Mucosa of gallbladder (tissue), 1 donor: ENCODE measurements at regions not wholly inside any gene's neighbourhood (a gene's known extent, or its start where the extent isn't known, plus 50 kb on each side); places are given as distances from the start of the nearest gene placed in this dataset.

Source experiments
- DNase-seq: peaks from one replicate; pipeline ENCODE4 v3.0.0-alpha.2; 2020; ENCODE audit warnings: low spot score
- donor health status: DM: no; HTN: no; CAD: no.

DNA sequence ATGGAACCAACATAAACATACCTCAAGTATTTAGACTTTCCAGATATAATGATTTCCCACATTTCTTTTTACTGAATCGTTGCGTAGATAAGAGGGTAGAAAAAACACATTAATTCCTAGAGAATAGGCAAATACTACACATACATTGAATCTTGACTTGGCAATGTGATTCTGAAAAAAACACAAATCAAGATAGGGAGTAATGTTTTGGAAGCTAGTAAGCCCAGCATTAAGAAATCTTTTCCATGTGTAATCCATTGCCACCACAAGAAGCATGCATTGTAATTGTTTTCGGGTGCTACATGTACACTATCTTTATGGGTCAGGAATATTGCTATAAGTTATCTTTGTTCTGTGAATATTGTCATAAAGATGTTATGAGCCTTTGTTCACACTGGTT lies 269.8 kb upstream of the PDGFD start:
- no peak for DNase-seq

DNA sequence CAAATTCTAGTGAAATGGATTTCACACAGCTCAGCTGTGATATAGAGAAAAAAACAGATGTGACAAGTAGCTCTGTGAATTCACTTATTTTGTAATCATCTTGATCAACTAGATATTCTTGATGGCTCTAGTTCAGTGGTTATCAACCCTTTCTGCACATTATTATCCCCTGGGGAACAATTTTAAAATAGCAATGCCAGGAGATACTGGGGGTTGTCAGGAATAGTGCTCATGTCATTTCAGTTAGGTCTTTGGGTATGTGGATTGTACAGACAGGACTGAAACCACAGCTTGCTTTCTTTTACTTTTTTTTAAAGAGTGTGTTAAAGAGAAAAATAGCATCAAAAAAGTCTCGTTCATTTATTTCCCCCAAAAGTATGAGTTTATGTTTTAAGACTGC lies 269.0 kb upstream of the PDGFD start:
- DNase-seq = no peak

DNA sequence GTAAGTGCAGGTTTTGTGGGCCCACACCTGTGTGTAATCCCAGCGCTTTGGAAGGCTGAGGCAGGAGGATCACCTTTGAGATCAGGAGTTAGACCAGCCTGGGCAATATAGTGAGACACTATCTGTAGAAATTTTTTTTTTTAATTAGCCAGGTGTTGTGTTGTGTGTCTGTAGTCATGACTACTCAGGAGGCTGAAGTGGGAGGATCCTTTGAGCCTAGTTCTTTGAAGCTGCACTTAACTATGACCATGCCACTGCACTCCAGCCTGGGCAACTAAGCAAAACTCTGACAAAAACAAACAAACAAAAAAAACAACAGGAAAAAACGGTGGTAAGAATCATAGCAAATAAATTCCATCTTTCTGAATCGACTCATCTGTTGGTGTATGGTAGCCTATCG lies 268.6 kb upstream of the PDGFD start:
- no peak for DNase-seq

DNA sequence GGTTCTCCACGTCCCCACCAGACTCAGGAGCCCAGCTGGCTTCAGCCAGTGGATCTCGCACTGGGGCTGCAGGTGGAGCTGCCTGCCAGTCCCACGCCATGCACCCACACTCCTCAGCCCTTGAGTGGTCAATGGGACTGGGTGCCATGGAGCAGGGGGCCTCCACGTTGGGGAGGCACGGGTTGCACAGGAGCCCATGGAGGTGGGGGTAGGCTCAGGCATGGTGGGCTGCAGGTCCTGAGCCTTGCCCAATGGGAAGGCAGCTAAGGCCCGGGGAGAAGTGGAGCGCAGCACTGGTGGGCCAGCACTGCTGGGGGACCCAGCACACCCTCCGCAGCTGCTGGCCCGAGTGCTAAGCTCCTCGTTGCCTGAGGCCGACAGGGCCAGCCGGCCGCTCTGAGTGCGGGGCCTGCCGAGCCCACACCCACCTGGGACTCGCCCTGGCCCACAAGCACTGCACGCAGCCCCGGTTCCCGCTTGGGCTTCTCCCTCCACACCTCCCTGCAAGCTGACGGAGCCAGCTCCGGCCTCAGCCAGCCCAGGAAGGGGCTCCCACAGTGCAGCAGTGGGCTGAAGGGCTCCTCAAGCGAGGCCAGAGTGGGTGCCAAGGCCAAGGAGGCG lies 258.5 kb upstream of the PDGFD start:
- no peak for DNase-seq

DNA sequence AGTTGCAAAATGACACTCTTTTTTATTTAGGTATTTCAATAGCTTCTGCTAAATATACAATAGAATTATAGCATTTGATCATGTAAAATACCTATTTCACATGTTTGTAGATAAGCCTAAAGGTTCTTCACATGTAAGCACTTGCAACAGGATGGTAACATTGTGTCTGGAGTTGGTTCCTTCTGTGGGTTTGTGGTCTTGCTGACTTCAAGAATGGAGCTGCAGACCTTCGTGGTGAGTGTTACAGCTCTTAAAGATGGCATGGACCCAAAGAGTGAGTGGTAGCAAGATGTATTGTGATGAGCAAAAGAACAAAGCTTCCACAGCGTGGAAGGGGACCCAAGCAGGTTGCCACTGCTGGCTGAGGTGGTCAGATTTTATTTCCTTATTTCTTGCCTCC lies 246.4 kb upstream of the PDGFD start:
- DNase-seq = no peak

DNA sequence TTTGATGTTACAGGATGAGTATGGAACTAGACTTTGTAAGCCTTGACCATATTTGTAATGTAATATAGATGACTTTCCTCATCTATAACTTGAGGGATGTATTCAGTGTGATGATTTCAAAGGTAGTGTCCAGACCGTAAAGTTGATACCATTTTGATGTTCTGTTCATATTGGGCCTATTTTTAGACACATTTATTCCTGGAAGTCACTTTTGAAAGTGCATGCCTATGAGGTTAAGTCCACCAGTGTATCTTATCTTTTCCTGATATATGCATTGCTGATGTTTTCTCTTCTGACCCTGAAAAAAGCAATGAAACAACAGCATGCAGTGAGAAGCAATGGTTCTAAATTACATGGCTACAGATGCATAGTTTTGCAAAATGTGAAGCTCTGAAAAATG lies 244.7 kb upstream of the PDGFD start:
- no peak for DNase-seq

DNA sequence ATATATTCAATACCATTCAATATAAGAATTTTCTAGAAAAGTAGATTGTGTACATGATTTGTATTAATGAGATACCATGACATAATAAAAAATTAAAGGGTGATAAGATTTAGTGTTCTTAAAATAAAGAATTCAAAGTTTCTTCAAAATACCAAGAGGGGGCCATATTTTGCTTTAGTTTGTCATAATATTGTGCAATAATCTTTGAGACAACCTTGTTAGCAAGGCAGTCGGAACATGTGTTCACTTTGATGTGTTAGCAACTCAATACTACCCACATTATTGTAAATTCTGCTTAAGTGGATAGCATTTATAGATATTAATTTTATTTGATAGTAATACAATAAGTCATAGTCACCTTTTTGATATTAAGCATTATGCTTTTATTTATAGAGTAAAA lies 241.3 kb upstream of the PDGFD start:
- DNase-seq = no peak

DNA sequence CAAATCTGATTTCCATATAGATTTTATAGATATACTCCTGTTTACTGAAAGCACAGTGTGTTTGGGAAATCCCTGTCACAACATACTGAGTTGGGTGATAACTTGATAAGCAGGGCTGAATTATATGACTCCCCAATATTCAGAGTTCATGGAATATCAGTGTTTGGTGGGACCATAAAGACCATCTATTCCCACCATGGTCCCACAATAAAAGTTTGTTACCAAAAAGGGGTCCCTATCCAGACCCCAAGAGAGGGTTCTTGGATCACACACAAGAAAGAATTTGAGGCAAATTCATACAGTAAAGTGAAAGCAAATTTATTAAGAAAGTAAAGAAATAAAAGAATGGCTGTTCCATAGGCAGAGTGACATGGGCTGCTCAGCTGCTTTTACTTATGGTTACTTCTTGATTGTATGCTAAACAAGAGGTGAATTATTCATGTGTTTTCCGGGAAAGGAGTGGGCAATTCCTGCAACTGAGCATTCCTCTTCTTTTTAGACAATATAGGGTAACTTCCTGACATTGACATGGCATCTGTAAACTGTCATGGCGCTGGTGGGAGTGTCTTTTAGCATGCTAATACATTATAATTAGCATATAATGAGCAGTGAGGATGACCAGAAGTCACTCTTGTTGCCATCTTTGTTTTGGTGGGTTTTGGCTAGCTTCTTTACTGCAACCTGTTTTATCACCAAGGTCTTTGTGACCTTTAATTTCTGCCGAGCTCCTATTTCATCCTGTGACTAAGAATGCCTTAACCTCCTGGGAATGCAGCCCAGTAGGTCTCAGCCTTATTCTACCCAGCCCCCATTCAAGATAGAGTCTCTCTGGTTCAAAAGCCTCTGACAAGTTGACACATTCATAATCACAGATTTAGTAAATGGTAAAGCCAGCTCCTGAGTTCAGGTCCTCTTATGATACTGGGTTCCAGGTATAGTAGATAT lies 240.6 kb upstream of the PDGFD start:
- no peak for DNase-seq

DNA sequence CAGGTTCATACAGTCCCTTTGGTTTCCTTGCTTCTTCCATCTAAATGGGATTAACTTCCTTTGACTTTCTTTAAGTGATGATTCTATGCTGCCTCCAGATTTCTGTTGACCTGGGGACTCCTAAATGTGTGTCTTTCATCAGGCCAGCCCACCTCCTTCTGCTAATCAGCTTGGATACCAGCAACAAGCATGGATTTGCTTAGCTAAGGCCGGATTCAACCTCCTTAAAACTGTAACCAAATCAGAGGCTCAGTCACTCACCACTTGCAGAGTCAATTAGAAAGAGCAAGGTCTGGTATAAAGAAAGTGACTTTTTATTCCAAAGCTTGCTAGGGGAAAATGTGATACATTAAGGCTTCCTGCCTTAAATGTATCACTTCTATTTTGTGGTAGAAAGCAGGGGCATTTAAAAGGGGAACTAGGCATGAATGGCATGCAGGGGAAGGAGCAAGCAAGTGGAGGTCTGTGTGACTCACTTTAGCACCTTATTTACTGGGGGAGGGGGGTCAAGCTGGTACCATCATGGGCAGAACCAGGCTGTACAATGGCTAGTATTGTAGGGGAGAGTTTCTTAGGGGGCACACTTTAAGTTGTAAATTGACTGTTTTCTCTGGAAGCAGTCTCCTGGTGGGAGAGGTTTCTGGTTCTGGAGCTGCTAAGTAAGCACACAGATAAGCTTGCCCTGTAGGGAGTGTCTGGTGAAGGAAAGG lies 239.0 kb upstream of the PDGFD start:
- no peak for DNase-seq

DNA sequence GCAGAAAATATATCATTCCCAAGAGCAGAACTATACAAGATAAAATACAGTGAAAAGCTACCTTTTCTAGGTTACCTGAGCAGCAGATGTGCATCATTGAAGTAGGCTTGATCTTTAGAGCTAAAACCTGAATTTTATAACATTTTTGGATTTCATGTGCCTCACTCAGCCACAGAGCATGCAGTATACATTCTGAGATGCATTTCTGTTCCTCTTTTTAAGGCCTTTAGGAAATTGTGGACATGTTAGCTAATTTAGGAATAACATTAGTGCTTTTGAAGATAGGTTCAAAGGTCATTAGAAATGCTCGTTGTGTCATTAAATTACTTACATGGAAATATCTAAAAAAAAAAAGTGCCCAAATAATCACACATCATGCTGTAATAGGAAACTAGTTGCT lies 230.6 kb upstream of the PDGFD start:
- no peak for DNase-seq

DNA sequence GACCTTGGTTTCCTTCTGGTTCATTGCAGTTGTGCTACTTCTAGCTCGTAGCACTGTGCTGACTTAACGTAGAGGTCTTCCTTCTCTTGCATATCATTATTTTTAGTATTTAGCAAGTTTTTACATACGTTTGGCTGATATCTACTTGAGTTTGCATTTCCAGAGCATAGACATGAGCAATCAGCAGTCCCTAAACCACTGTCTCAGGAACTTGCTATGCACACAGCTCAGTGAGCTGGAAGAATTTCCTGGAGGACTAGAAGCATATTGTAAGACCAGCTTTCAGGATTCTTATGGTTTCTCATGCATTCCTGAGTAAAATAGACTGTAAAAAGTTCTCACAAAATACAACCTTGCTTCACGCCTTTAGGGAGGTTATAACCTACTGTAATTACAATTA lies 226.7 kb upstream of the PDGFD start:
- DNase-seq = no peak

DNA sequence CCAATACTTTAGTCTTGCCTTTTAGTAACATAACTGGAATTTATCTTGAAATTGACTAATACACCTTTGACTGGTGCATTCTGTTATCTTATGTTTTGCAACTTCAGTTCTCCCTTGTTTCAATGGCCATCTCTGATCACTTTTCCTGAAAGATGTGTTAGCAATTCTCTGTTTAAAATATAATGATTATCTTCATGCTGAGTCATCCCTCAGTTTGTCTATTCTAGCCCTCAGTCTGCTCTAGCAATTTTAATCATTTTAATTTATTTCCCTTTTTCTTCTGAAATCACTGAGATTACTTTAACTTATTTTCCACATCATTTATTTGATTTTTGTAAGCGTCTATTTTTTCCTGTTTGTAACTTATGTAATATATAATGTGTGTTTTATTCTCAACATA lies 221.9 kb upstream of the PDGFD start:
- no peak for DNase-seq

DNA sequence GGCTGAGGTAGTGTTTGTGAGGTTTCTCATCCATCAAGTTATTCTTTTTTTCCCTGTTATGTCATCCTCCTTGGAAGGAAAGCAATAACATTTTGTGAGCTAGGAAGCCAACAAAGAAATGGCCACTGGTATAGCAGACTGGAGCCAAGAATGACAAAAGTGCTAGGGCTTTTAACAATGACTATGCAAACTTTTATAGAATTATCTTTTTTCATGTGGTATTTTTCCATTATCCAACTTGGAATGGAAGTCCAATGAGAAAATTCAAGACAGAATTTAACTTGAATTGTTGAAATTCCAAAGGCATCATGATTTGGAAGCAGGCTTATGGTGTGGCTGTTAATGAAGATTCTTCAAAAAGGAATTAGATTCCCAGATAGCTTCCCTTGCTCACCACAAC lies 216.4 kb upstream of the PDGFD start:
- no peak for DNase-seq

DNA sequence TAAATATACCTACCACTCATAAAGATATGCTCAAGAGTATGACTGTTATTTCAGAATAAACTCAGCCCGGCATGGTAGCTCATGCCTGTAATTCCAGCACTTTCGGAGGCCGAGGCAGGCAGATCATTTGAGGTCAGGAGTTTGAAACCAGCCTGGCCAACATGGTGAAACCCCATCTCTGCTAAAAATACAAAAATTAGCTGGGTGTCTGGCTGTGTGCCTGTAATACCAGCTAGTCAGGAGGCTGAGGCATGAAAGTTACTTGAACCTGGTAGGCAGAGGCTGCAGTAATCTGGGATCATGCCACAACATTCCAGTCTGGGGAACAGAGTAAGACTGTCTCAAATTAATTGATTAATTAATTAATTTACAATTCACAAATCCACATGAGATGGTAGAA lies 208.2 kb upstream of the PDGFD start:
- no peak for DNase-seq

DNA sequence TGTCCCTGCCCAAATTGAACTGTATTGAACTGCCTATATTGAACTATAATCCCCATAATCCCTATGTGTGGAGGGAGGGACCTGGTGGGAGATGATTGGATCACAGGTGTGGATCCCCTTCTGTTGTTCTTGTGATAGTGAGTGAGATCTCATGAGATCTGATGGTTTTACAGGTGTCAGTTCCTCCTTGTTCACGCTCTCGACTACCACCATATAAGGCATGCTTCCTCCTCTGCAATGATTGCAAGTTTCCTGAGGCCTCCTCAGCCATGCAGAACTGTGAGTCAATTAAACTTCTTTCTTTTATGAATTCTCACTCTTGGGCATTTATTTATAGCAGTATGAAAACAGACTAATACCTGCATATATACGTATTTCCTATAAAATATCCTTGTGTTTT lies 206.5 kb upstream of the PDGFD start:
- DNase-seq = no peak

DNA sequence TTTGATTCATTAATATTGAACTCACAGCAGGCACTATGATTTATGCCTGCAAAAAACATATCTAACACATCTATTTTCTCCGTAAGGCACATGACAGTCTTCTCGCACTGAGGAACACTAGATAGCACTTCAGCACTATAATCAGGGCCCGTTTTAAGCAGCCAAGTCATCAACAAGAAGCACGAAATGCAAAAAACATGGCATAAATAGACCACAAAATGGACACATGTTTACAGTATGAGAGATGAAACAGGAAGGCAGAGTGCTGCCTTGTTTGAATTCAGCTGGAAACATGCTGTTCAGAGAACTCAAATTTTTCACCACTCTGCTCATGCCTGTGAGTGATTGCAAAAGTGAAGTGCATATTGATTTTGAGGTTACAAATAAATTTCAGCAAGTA lies 205.8 kb upstream of the PDGFD start:
- DNase-seq = no peak

DNA sequence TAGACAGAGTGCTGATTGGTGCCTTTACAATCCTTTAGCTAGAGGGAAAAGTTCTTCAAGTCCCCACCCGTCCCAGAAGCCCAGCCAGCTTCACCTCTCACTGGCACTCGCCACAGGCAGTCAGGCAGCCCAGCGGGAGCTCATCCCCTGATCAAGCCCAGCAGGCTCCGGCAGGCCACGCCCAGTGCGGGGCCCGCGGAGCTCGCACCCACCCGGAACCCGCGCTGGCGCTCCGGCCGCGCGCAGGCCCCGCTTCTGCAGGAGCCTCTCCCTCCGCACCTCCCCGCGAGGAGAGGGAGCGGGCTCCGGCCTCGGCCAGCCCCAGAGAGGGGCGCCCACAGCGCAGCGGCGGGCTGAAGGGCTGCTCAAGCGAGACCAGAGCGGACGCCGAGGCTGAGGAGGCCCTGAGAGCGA lies 202.4 kb upstream of the PDGFD start:
- DNase-seq = no peak

DNA sequence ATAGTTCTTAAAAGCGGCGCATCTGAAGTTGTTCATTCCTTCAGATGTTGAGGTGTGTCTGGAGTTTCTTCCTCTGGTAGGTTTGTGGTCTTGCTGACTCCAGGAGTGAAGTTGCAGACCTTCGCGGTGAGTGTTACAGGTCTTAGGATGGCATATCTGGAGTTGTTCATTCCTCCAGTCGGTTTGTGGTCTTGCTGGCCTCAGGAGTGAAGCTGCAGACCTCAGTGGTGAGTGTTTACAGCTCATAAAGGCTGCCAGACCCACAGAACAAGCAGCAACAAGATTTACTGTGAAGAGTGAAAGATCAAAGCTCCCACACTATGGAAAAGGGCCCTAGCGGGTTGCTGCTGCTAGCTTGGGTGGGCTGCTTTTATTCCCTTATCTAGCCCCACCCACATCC lies 201.7 kb upstream of the PDGFD start:
- DNase-seq = no peak

DNA sequence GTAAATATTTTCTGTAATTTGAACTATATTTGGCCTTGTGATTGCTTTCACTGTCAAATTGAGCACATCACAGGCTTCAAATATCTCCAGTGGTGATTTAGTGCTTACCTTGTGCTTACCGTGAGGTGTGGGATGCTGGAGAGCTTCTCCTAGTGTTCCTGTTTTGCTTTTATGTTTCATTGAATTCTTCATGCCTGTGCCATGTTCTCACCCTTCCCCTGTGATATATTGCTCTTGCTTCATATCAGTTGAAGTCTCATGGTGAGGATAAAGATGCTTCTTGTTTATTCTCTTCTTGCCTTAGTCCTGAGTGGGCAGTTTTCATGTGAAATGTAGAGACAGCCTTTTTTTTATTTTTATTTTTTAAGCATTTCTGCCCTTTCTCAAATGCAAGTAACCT lies 198.0 kb upstream of the PDGFD start:
- DNase-seq = no peak

DNA sequence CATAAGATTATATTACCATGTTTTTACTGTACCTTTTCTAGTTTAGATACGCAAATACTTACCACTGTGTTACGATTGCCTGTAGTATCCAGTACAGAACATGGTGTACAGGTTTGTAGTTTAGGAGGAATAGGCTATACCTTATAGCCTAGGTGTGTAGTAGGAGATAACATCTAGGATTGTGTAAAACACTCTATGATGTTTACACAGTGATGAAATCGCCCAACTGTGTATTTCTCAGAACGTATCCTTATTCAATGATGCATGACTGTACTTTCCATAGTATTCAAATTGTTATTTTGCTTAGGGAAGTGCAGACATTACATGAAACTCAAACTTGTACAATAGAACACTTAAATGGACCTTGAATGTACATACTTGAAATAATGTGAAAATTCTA lies 188.1 kb upstream of the PDGFD start:
- DNase-seq = no peak

DNA sequence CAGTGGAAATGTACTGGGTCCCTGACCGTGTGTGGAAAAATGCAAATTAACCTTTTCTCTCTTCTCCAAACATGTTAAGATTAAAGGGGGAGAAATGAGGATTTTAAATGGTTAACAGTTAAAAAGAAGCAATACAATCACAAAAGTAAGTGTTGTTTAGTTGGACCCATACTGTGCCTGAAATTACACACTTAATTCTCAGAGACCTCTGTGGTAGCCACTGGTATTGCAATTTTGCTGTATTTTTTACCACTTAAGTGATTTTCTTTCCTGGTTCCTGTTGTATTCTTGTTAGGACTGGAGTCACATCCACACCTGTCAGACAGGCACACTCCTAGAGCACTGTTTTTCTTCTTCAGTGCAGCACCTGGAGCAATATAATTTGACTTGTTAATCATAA lies 179.6 kb upstream of the PDGFD start:
- DNase-seq = no peak

DNA sequence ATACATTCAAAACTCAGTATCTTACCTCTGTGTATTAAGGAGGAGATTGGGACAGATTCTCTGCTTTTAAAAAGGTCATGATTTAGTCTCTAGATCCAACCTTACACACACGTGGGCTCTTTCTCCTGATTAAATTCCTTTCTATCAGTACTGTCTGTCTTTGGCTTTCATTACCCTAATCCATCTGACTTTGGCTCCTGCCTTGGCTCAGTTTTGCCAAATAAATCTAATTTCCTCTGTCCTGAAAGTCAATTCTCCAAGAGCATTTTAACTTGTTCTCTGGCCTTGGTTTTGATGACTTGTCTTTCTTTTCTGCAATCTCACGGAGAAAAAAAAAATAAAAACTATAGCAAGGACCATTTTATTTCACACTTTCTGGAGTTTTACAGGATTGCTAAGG lies 176.6 kb upstream of the PDGFD start:
- no peak for DNase-seq

DNA sequence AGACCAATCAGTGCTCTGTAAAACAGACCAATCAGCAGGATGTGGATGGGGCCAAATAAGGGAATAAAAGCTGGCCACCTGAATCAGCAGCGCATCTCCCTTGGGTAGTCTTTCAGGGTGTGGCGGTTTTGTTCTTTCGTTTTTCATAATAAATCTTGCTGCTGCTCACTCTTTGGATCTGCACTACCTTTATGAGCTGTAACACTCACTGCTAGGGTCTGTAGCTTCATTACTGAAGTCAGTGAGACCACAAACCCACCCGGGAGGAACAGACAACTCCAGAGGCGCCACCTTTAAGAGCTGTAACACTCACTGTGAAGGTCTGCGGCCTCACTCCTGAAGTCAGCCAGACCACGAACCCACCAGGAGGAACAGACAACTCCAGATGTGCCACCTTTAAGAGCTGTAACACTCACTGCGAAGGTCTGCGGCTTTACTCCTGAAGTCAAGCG lies 175.5 kb upstream of the PDGFD start:
- no peak for DNase-seq
